HTR-8/SVneo (cell line): ENCODE measurements at regions not wholly inside any gene's neighbourhood (a gene's known extent, or its start where the extent isn't known, plus 50 kb on each side); places are given as distances from the start of the nearest gene placed in this dataset.

Experiments used
- DNase-seq: peaks from one replicate; pipeline ENCODE4 v3.0.0; 2011; ENCODE audit warnings: low spot score, mixed read lengths; ENCODE audit not compliant: insufficient read length
- FAIRE-seq: peaks from 2 replicates; lab custom pipeline; 2011; peaks lifted over from hg19 to GRCh38; lab: Jason Lieb, UNC

DNA sequence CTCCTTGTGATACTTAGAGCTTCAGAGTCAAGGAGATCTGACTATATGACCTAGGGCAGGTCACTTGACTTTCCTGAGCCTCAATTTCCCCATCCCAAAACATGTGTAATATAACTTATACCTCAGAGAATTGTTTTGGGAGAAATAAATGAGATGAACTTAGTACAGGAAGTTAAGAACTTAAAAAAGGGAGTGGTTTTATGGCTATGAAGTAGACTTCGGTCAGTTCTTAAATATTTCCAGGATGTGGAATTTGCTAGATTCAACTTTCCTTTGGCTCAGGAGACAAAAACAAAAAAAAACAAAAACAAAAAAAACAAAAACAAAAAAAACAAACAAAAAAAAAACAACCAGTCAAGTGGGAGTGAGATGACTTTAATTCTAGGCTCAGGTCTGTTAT is 116.7 kb downstream of the EDEM1 start:
- DNase-seq = no peak
- FAIRE-seq = no peak

GRCh38 chr3:5304789-5305683 is 117.5 kb downstream of the EDEM1 start:
- DNase-seq (peak; percentile 21), FAIRE-seq (no peak)

- DNase-seq (no peak), FAIRE-seq (no peak)
Observed at GRCh38 chr3:5305684-5305989, 118.1 kb downstream of the EDEM1 start.

DNA sequence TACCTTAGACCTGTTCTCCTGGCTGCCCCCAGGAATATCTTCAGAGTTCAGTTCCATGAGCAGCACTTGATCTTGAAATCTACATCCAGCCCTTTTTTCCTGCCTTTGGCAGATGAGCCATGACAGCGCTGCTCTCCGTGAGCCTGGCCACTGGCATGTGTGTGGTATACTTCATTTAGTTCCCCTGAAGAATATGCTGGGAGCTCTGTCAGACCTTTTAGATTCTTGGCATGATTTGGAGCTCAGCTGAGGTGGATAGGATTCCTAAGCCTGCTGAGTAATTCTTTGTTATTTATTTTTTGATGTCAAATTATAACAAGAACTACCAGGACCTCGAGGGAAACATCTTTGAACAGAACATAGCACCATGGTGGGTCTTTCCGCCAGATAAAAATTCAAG is 121.7 kb downstream of the EDEM1 start:
- DNase-seq (no peak), FAIRE-seq (no peak)

- no peak for DNase-seq
- FAIRE-seq = no peak
Observed at GRCh38 chr3:5309602-5310001, 122.1 kb downstream of the EDEM1 start.

- DNase-seq = no peak
- FAIRE-seq = no peak
Observed at GRCh38 chr3:5310509-5310908, 123.0 kb downstream of the EDEM1 start.

GRCh38 chr3:5312290-5312689 is 124.8 kb downstream of the EDEM1 start:
- FAIRE-seq (no peak), DNase-seq (no peak)

- no peak for FAIRE-seq
Observed at GRCh38 chr3:5314897-5315296, 127.4 kb downstream of the EDEM1 start.

GRCh38 chr3:5317557-5317956 is 130.1 kb downstream of the EDEM1 start:
- DNase-seq = no peak

More at GRCh38 chr3:5314897-5315296, 127.4 kb downstream of the EDEM1 start:
- no peak for DNase-seq

DNA sequence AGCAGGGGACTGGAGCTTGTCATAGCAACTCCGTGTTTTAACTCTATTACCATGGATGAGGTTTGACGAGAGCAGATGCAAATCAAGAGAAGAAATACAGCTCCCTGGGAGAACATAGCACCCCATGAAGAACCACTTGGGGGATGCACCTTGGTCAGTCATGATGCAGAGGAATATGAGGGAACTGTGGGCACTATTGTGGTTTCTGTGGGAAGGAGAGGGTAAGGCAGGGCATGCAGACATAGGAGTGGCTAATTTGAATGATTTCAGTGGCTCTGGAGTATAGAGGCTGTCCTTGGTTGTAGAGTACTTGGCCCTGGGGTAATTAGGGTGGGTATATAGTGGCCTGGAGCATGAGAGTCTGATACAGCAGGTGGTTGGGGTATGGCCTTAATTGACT is 131.9 kb downstream of the EDEM1 start:
- DNase-seq (no peak), FAIRE-seq (no peak)

More at GRCh38 chr3:5317557-5317956, 130.1 kb downstream of the EDEM1 start:
- FAIRE-seq = no peak

- DNase-seq (no peak), FAIRE-seq (no peak)
Observed at GRCh38 chr3:5321666-5322340, 134.3 kb downstream of the EDEM1 start.

DNA sequence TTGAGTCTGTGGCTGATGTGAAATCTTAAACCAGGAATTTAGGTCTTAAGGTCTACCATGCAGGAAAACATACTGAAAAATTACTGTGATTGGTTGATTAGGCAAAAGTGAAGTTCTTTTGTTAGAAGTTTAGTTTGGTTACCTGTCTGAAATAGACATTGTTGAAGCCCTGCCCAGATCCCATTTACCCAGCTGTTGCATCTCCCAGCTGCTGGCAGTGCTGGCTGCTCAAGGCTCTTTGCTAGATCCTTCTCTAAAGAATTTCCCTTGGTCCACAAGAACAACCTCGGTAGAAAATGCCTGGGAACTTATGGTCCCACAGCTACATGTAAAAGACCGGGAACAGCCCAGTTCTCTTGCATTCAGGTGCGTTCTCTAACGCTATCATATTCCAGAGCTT is 137.3 kb downstream of the EDEM1 start:
- DNase-seq = no peak

DNA sequence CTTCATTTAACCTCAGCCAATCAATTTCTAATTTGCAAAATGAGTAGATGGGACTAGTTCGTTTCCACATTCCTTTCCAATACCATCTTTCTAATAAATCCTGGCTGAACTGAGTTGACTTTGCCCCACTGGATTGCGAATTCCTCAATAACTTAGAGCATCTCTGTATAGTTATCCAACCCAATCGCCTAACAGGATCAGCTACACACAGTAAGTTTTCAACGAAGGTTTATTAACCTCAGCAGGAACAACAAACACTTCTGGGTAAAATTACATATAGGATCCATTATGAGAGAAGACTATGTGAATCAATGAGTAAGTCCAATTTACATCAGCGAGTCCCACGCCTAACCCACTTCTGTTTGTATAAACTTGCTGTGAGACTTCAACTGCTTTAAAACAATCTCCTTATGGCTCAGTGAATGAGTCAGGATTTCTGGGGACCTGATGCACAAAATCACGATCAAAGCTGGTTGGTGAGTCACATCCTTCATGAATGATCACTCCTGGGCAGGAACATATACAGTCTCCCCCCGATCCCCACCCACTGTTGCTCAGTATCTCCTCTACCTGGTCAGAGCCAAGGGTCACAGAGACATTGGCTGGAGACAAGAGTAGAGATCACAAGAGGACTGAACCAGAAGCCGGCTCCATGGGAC is 142.8 kb downstream of the EDEM1 start:
- no peak for DNase-seq
- FAIRE-seq = no peak

More for the DNA sequence above, 137.3 kb downstream of the EDEM1 start:
- no peak for FAIRE-seq

- FAIRE-seq = no peak
- DNase-seq = no peak
Observed at GRCh38 chr3:5331567-5332269, 144.2 kb downstream of the EDEM1 start.

GRCh38 chr3:5332270-5332956 is 144.9 kb downstream of the EDEM1 start:
- no peak for FAIRE-seq
- DNase-seq = no peak

GRCh38 chr3:5339967-5340535 is 152.5 kb downstream of the EDEM1 start:
- DNase-seq (no peak), FAIRE-seq (no peak)

GRCh38 chr3:5341610-5342009 is 154.1 kb downstream of the EDEM1 start:
- DNase-seq (no peak), FAIRE-seq (no peak)

DNA sequence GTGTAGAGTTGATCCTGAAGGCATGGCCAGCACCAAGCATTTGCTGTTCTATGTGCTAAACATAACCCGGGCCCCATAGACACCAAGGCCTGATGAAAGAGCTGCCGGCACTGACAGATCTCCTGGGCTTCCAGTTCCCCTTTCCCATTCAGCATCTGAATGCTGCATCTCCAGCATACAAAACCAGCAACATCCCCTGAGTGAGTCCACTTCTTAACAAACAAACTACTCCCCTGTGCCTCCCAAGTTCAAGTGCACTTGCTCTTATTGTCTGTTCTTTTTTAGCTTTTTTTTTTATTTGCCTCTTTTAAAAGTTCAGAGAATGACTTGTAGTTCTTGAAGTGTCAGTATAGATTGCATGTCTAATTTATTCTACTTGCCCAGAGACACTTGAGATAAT is 156.0 kb downstream of the EDEM1 start:
- FAIRE-seq = no peak
- no peak for DNase-seq

DNA sequence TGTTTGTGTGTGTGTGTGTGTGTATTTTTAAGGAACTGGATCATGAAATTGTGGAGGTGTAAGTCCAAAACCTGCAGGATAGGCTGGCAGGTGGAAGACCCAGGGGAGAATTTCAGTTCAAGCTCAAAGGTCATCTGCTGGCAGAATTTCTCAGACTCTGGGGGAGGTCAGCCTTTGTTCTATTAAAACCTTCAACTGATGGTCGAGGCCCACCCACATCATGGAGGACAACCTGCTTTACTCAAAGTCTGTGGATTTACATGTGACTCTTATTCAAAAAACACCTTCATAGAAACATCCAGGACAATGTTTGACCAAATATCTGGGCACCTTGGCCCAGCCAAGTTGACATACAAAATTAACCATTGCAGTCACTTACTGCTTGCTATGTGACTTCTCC is 157.2 kb downstream of the EDEM1 start:
- FAIRE-seq = no peak
- DNase-seq = no peak

GRCh38 chr3:5347486-5347885 is 160.0 kb downstream of the EDEM1 start:
- DNase-seq = no peak
- FAIRE-seq = no peak
